ENCODE measurements at regions not wholly inside any gene's neighbourhood (a gene's known extent, or its start where the extent isn't known, plus 50 kb on each side); places are given as distances from the start of the nearest gene placed in this dataset.

DNA sequence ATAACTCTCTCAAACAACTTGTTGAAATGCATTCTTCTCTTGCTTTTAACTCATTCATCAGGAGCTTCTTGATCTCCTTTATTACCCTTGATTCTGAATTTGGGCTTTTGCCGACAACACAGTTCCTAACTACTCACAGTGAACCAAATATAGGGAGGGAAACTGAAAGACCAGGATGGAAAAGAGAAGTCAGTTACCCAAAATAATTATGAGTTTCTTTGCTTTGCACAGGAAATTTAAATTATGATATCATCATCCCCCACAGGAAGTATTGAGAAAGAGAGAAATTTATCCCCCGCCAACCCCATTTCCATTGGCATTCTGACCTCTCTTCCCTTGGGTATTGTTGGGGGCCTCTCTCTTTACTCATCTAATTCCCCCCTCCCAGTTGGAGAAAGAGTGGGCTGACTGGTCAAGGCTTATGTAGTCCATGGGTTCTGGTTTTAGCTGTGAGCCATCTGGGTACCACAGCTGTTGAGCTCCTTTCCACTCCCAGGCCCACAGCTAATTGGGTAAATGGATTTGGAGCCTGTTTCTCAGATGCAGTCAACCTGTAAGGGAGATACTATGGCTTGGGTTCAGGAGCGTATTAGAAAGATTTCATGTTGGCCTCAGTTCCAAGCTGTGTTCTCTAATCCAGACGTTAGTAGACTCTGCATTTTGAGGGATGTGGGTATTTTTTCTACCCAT is 109.0 kb downstream of the FZD1 start:
- H3K4me3 ChIP-seq (ENCODE audit: low read depth, low read length), result no peak overlapping the region
- DNase-seq (ENCODE audit: low read depth, low spot score), result no peak
- ChIA-PET CTCF (interaction anchor here (0.8 to 2.8 kb wide), 3 partner anchors 14 to 284 kb away, joined by 4 to 6 read pairs (median 4); no protein-coding TSS in a partner anchor), POLR2A (no interaction called here)
- TF ChIP-seq CTCF (IDR thresholded peaks at IDR 0.05; ENCODE audit: insufficient read depth, low read length, missing control alignments), result no peak

DNA sequence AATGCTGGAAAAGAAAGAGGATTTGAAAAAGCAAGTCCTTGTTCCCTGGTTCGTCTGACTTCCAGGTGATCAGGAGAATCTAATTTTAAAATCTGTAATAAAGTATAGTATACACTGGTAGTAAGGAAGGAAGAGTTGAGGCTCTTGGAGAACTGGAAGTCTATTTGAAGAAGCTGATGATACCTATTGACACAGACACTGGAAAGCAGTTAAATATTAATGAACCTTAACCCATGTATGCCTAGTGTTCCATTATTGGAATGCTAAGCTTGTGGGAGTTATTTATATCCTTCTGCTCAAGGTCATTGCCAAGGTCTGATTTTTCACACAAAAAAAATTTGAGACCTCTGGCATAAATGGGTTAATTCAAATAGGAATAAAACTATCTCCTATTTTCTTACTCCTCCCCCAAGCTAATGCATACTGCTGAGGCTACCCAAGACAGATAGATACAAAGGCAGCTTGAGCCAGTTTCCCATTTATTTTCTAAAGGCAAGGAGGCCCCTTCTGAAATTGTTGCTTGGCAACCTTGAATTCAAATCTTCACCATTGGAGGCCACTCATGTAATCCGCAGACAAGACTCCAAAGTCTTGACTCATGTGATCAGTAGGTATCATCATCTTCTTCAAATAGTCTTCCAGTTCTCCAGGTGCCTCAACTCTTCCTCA is 110.2 kb downstream of the FZD1 start:
- no peak overlapping the region for H3K4me3 ChIP-seq (ENCODE audit: low read depth, low read length)
- no peak for DNase-seq (ENCODE audit: low read depth, low spot score)
- ChIA-PET CTCF (interaction anchor here (1.4 to 2.8 kb wide), 2 partner anchors 13 to 285 kb away, joined by 4 to 6 read pairs; no protein-coding TSS in a partner anchor), POLR2A (no interaction called here)
- no peak for TF ChIP-seq CTCF (IDR thresholded peaks at IDR 0.05; ENCODE audit: insufficient read depth, low read length, missing control alignments)

- CTCF ChIA-PET, result no interaction called here
- no peak for DNase-seq (ENCODE audit: low read depth, low spot score)
- POLR2A ChIA-PET, result no interaction called here
- H3K4me3 ChIP-seq (ENCODE audit: low read depth, low read length), result no peak overlapping the region
- TF ChIP-seq CTCF (IDR thresholded peaks at IDR 0.05; ENCODE audit: insufficient read depth, low read length, missing control alignments), result no peak
These were observed 111.1 kb downstream of the FZD1 start for GRCh38 chr7:91375378-91375777.

DNA sequence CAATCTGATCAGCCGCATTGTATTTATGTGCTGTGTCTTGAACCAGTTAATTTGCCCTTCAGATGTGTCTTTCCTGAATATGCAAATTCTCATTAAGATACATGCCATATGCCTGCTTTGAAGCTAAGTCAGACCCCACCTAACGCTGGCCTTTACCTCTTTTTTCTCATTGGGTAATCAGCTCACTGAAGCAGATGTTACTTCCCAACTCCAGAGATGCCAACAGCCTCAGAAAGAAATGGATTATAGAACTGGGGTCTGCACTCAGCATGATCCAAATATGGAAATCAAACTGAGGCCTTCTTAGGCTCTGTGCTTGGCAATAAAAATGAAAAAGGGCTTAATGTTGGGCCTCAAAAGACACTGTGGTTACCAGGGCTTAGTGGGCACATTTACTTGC is 113.9 kb downstream of the FZD1 start:
- no peak overlapping the region for H3K4me3 ChIP-seq (ENCODE audit: low read depth, low read length)
- DNase-seq (ENCODE audit: low read depth, low spot score), result no peak
- POLR2A ChIA-PET, result no interaction called here
- TF ChIP-seq CTCF (IDR thresholded peaks at IDR 0.05; ENCODE audit: insufficient read depth, low read length, missing control alignments), result no peak
- CTCF ChIA-PET, result no interaction called here

- TF ChIP-seq CTCF (IDR thresholded peaks at IDR 0.05; ENCODE audit: insufficient read depth, low read length, missing control alignments), result no peak
- H3K4me3 ChIP-seq (ENCODE audit: low read depth, low read length), result no peak overlapping the region
- POLR2A ChIA-PET, result no interaction called here
- CTCF ChIA-PET, result no interaction called here
- DNase-seq (ENCODE audit: low read depth, low spot score), result no peak
These were observed 115.0 kb downstream of the FZD1 start for GRCh38 chr7:91379236-91379635.

DNA sequence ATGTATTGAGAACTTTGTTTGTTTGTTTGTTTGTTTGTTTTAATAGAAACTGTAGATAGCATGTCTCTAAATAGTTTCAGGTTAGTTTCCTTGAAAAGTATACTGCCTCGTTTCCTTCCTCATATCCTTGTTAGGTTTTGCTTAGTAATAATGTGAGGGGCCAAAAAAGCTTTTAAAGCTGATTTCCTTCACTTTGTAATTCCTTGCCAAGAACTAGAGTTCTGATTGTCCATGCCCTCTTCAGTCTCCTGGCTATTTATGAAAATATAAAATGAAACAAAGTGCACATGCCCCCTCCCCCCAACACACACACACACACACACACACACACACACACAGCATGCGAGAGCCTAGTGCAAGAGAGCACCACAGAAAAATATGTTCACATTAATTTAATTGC is 115.8 kb downstream of the FZD1 start:
- ChIA-PET POLR2A (no interaction called here), CTCF (no interaction called here)
- H3K4me3 ChIP-seq (ENCODE audit: low read depth, low read length), result no peak overlapping the region
- TF ChIP-seq CTCF (IDR thresholded peaks at IDR 0.05; ENCODE audit: insufficient read depth, low read length, missing control alignments), result no peak
- no peak for DNase-seq (ENCODE audit: low read depth, low spot score)

All from AG04449 (cell line).